ENCODE measurements at regions not wholly inside any gene's neighbourhood (a gene's known extent, or its start where the extent isn't known, plus 50 kb on each side); places are given as distances from the start of the nearest gene placed in this dataset.

DNA sequence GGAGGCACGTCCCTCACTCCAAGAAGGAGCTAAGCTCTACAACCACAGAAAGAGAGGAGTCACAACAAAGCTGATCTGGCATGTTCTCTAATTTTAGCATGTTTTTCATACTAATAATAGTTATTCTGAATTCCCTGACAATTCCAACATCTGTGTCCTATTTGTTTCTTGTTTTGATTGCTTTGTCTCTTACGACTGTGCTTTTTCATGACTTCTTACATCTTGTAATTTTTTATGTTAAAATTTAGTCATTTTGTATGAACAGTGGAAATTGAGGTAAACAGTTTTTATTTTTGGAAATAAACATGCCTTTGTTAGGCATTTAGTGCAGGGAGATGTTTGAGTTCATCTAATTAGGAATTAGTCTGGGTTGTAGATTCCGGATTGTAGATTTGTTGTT lies 668.1 kb upstream of the EDIL3 start:
- TF ChIP-seq, protein P1, sequence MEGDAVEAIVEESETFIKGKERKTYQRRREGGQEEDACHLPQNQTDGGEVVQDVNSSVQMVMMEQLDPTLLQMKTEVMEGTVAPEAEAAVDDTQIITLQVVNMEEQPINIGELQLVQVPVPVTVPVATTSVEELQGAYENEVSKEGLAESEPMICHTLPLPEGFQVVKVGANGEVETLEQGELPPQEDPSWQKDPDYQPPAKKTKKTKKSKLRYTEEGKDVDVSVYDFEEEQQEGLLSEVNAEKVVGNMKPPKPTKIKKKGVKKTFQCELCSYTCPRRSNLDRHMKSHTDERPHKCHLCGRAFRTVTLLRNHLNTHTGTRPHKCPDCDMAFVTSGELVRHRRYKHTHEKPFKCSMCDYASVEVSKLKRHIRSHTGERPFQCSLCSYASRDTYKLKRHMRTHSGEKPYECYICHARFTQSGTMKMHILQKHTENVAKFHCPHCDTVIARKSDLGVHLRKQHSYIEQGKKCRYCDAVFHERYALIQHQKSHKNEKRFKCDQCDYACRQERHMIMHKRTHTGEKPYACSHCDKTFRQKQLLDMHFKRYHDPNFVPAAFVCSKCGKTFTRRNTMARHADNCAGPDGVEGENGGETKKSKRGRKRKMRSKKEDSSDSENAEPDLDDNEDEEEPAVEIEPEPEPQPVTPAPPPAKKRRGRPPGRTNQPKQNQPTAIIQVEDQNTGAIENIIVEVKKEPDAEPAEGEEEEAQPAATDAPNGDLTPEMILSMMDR (IDR thresholded peaks at IDR 0.05): no peak
- no peak for TF ChIP-seq POLR2AphosphoS5 (IDR thresholded peaks at IDR 0.05)

Data from transverse colon (tissue), 4 donors.